ENCODE measurements at regions not wholly inside any gene's neighbourhood (a gene's known extent, or its start where the extent isn't known, plus 50 kb on each side); places are given as distances from the start of the nearest gene placed in this dataset.
"Not testable (repeated sequence)": the region's sequence is repeated elsewhere in the genome, so short reads cannot be mapped to it uniquely, and the experiment has no call there.

DNA sequence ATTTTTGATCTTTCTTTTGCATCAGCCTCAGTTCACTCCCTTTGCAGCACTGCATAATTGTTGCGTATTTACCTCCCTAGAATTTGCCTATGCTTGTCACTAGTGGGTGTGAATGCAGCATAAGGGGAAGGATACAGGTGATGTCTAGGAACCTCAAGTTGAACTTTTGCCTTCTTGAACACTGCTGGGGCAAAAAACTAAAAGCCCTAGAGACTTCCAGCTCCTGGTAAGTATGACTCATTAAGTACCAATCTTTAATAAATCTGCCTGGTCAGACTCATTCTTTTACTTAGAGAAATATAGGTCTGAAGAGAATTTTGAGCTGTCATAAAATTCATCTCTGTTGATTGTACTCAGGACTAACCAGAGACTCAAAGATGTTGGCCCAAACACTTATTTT, 547.3 kb upstream of the FANCL start:
- no peak for DNase-seq (ENCODE audit: low read depth in 2 of 2)

GRCh38 chr2:58770846-58771245, 529.7 kb upstream of the FANCL start:
- no peak for DNase-seq (ENCODE audit: low read depth in 2 of 2)

GRCh38 chr2:58769864-58770234, 528.7 kb upstream of the FANCL start:
- no peak for DNase-seq (ENCODE audit: low read depth in 2 of 2)

GRCh38 chr2:58769111-58769863, 528.2 kb upstream of the FANCL start:
- no peak for DNase-seq (ENCODE audit: low read depth in 2 of 2)

- no peak for DNase-seq (ENCODE audit: low read depth in 2 of 2)
Measured at GRCh38 chr2:58768715-58769080, 527.6 kb upstream of the FANCL start.

- no peak for DNase-seq (ENCODE audit: low read depth in 2 of 2)
Measured at GRCh38 chr2:58767828-58768714, 526.9 kb upstream of the FANCL start.

DNA sequence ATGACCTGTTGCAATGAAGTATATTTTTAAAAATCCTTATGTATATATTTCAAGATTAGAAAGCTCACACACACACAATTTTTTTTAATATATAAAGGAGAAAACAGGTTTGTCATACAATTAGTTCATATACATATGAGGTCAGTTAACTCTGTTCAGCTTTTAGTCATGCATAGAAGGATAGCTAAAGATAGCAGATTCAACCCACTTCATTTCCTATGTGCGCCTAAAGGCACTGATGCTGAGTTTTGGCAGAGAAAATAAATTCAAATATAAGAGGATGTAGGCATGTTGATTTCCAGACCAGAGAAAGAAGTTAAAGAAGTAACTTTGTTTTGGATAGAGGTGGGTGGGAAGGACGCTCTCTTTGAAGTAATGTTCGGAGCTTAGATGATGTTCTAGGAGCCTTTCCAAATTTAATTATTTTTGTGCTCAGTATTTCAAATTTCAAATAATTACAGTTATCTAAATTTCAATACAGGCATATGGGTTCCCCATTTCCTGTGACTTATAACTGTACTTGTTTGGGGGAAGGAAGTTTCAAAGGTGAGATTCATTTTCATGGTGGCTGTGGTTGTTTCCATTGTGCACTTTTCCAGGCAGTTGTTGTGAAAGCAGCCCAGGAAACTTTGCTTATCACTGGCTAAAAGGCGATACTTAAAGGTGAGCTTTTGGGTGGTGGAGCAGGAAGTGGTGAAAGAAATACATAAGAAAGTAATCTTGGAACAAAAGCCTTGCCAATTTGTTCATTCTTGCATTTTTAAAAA, 523.4 kb upstream of the FANCL start:
- DNase-seq (ENCODE audit: low read depth in 2 of 2), result no peak

DNA sequence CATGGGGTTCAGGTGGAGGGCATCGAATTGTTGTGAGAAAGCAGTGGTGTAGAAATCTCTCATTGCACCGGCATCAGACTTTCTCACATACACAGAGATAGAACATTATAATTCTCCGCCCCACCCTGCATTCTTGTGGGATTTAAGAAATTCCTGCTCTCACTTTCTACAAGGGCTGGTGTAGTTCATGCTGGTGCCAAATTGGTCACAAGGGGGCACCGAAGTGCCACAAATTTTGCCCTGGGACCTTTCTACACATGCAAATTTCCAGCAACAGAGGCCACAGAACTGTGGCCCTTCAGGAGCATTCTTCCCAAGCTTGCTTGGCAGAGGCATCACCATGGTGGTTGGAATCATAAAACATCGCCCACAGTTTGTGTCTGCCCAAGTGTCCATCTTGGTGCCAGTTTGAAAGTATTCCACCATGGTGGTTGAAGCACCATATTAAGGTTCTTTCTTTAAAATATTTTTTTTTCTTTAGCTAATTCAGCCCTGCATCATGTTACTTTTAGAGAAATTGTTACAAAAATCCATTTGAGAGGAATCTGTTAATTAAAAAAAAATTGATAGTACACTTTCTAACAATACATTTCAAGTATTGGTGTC, 521.2 kb upstream of the FANCL start:
- DNase-seq (ENCODE audit: low read depth in 2 of 2), result peak in 1 of 2 donors; percentile 4

GRCh38 chr2:58757971-58758370, 516.8 kb upstream of the FANCL start:
- no peak for DNase-seq (ENCODE audit: low read depth in 2 of 2)

- no peak for DNase-seq (ENCODE audit: low read depth in 2 of 2)
Measured at GRCh38 chr2:58756336-58756735, 515.2 kb upstream of the FANCL start.

DNA sequence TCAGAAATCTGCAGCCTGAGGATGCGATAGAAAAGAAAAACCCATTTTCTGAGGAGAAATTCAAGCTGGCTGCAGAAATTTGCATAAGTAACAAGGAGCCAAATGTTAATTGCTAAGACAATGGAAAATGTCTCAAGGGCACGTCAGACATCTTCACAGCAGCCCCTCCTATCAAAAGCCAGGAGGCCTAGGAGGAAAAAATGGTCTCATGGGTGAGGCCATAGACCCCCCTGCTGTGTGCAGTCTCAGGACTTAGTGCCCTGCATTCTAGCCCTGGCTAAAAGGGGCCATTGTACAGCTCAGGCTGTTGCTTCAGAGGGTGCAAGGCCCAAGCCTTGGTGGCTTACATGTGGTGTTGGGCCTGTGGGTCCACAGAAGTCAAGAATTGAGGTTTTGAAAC, 511.4 kb upstream of the FANCL start:
- not testable (repeated sequence) for DNase-seq (ENCODE audit: low read depth in 2 of 2)

DNA sequence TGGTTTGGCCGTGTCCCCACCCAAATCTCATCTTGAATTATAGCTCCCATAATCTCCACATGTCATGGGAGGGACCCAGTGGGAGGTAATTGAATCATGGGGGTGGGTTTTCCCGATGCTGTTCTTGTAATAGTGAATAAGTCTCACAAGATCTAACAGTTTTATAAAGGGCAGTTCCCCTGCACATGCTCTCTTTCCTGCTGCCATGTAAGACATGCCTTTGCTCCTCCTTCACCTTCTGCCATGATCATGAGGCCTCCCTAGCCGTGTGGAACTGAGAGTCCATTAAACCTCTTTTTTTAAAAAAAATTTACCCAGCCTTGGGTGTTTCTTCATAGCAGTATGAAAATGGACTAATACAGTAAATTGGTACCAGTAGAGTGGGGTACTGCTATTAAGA, 510.6 kb upstream of the FANCL start:
- DNase-seq (ENCODE audit: low read depth in 2 of 2), result not testable (repeated sequence)

DNA sequence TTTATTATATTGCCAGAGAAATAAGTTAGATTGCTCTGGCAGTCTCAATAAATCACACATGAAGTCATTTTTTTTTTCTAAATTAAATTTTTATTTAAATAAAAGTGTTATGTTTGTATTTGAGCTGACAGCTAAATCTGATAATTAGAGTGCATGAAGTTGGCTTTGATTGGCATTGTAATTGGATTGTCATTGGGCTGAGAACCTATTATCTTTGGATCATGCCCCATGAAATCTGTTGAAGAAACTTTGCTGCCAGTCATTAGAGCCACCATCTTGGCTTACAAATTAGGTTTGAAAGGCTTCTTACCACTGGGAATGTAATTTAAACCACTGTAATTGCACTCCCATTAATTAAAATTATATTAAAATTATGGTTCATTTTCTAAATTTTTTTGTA, 507.9 kb upstream of the FANCL start:
- DNase-seq (ENCODE audit: low read depth in 2 of 2), result no peak

- not testable (repeated sequence) for DNase-seq (ENCODE audit: low read depth in 2 of 2)
Measured at GRCh38 chr2:58745334-58745733, 504.2 kb upstream of the FANCL start.

DNA sequence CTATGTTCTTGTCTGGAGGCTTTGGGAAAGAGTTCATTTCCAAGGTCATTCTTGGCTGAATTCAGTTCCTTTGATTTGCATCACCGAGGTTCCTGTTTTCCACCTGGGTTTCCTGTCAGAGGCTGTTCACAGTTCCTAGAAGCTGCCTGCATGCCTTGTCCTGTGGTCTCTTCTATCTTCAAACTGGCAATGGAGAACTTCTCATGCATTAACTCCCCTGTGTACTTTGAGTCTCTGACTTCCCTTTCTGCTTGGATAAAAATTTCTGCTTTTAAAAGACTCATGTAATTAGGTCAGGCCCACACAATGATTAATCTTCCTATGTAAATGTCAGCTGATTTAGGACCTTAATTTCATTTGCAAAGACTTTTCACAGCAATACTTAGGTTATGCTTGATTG, 499.3 kb upstream of the FANCL start:
- DNase-seq (ENCODE audit: low read depth in 2 of 2), result no peak

- DNase-seq (ENCODE audit: low read depth in 2 of 2), result no peak
Measured at GRCh38 chr2:58739033-58739432, 497.9 kb upstream of the FANCL start.

GRCh38 chr2:58734365-58734764, 493.2 kb upstream of the FANCL start:
- DNase-seq (ENCODE audit: low read depth in 2 of 2), result no peak

- no peak for DNase-seq (ENCODE audit: low read depth in 2 of 2)
Measured at GRCh38 chr2:58732999-58733398, 491.9 kb upstream of the FANCL start.

- no peak for DNase-seq (ENCODE audit: low read depth in 2 of 2)
Measured at GRCh38 chr2:58731488-58731869, 490.4 kb upstream of the FANCL start.

DNA sequence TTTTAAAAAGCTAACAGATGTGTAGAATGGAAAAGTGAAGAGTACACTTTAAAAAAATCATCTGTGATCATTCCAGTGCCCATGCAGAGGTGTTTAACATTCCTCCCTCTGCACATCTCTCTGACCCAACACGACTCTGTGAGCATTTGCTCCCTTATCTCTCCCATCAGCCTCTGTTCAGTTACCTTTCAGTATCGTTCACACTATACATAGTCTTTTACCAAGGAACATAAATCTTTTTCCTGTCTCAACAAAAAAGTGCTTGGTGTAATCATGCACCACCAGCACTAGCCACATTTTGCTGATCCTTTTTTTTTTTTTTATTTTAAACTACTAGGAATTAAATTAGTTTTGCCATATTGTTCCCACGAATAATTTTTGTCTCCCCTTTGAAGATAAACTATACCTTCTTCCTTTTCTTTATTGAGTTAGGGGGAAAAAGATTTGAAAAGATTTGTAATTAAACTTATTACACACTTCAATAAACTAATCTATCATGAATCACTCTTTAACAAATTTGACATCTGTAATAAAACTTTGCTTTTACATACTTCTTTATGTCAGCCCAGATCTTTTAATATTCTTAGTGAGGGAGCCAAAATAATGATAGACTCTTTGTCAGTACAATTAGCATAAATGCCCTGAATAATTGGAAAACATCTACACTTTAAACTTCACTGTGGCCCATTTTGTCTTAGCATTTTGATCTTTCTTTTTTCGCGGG, 489.8 kb upstream of the FANCL start:
- DNase-seq (ENCODE audit: low read depth in 2 of 2), result no peak

GRCh38 chr2:58727981-58728656, 487.0 kb upstream of the FANCL start:
- DNase-seq (ENCODE audit: low read depth in 2 of 2), result no peak

Measured in stimulated activated CD4-positive, alpha-beta T cell treated with anti-CD3 and anti-CD28 coated beads, Interleukin-4, amount 100 ng/mL, for 48 hours (primary cell).